ENCODE measurements at regions not wholly inside any gene's neighbourhood (a gene's known extent, or its start where the extent isn't known, plus 50 kb on each side); places are given as distances from the start of the nearest gene placed in this dataset.

- TF ChIP-seq CTCF (optimal IDR thresholded peaks at IDR 0.05 in 1 of 3, IDR thresholded peaks at IDR 0.05 in 1 of 3, conservative IDR thresholded peaks at IDR 0.05 in 1 of 3; ENCODE audit: extremely low read depth in 1 of 3, insufficient read depth in 2 of 3, low read length in 3 of 3): no peak
- no peak for TF ChIP-seq EZH2 (IDR thresholded peaks at IDR 0.05; ENCODE audit: low read length)
Measured at GRCh38 chr16:25372716-25373115, 115.1 kb upstream of the ZKSCAN2 start.

All from keratinocyte (primary cell).